ENCODE measurements at regions not wholly inside any gene's neighbourhood (a gene's known extent, or its start where the extent isn't known, plus 50 kb on each side); places are given as distances from the start of the nearest gene placed in this dataset.

- no peak for DNase-seq
Observed at GRCh38 chr2:11006191-11006590, 94.5 kb downstream of the KCNF1 start.

GRCh38 chr2:11007331-11008264 lies 95.9 kb downstream of the KCNF1 start:
- H2BK15ac ChIP-seq (replicated peaks; ENCODE audit: low read depth): no peak overlapping the region
- no CpG with 5 or more reads among the region's 18 CpGs for WGBS (ENCODE audit: extremely low coverage, insufficient coverage, low lambda C conversion rate)

More at GRCh38 chr2:11006191-11006590, 94.5 kb downstream of the KCNF1 start:
- Histone ChIP-seq H4K8ac (ENCODE audit: low read depth, low read length) (no peak overlapping the region), H3K4me1 (ENCODE audit: control insufficient read depth, low read depth, low read length) (no peaks in the 10 kb centered on the region), H3K27ac (ENCODE audit: low read depth, low read length) (no peak overlapping the region), H3K4me2 (ENCODE audit: low read length) (no peak overlapping the region), H3K4ac (ENCODE audit: low read depth, low read length) (no peak overlapping the region), H3K79me1 (ENCODE audit: low read length) (no peaks in the 10 kb centered on the region), H3K79me2 (ENCODE audit: control insufficient read depth, insufficient read depth, low read length) (no peaks in the 10 kb centered on the region), H2BK15ac (replicated peaks; ENCODE audit: low read depth) (no peak overlapping the region), H2BK120ac (ENCODE audit: low read depth, low read length) (no peak overlapping the region), H3K27me3 (ENCODE audit: insufficient read depth, low read length, poor library complexity) (no peaks in the 10 kb centered on the region), H3K4me3 (ENCODE audit: low read length) (no peak overlapping the region), H2AK5ac (ENCODE audit: low read length) (no peak overlapping the region), H3K23ac (ENCODE audit: low read length) (no peak overlapping the region), H3K36me3 (ENCODE audit: control insufficient read depth, insufficient read depth, low read length) (no peaks in the 10 kb centered on the region), H4K5ac (ENCODE audit: low read length) (no peak overlapping the region), H2BK5ac (ENCODE audit: low read length) (no peak overlapping the region), H3K56ac (ENCODE audit: low read length) (no peak overlapping the region), H3K9ac (ENCODE audit: low read length) (no peak overlapping the region), H3K18ac (ENCODE audit: low read length) (no peak overlapping the region)
- no CpG with 5 or more reads among the region's 8 CpGs for WGBS (ENCODE audit: extremely low coverage, insufficient coverage, low lambda C conversion rate)

GRCh38 chr2:11008773-11009172 lies 97.0 kb downstream of the KCNF1 start:
- no peak for DNase-seq
- Histone ChIP-seq H2BK5ac (ENCODE audit: low read length) (no peak overlapping the region), H3K56ac (ENCODE audit: low read length) (no peak overlapping the region), H3K27me3 (ENCODE audit: insufficient read depth, low read length, poor library complexity) (no peaks in the 10 kb centered on the region), H3K79me1 (ENCODE audit: low read length) (no peaks in the 10 kb centered on the region), H4K5ac (ENCODE audit: low read length) (no peak overlapping the region), H3K4me1 (ENCODE audit: control insufficient read depth, low read depth, low read length) (no peaks in the 10 kb centered on the region), H2AK5ac (ENCODE audit: low read length) (no peak overlapping the region), H3K4me3 (ENCODE audit: low read length) (no peak overlapping the region), H2BK120ac (ENCODE audit: low read depth, low read length) (no peak overlapping the region), H3K9ac (ENCODE audit: low read length) (no peak overlapping the region), H4K8ac (ENCODE audit: low read depth, low read length) (no peak overlapping the region), H3K23ac (ENCODE audit: low read length) (no peak overlapping the region), H3K27ac (ENCODE audit: low read depth, low read length) (no peak overlapping the region), H3K4ac (ENCODE audit: low read depth, low read length) (no peak overlapping the region), H3K18ac (ENCODE audit: low read length) (no peak overlapping the region), H2BK15ac (replicated peaks; ENCODE audit: low read depth) (no peak overlapping the region), H3K4me2 (ENCODE audit: low read length) (no peak overlapping the region), H3K79me2 (ENCODE audit: control insufficient read depth, insufficient read depth, low read length) (no peaks in the 10 kb centered on the region), H3K36me3 (ENCODE audit: control insufficient read depth, insufficient read depth, low read length) (no peaks in the 10 kb centered on the region)
- no CpG with 5 or more reads among the region's 4 CpGs for whole genome bisulfite sequencing (ENCODE audit: extremely low coverage, insufficient coverage, low lambda C conversion rate)

More at GRCh38 chr2:11007331-11008264, 95.9 kb downstream of the KCNF1 start:
- Histone ChIP-seq H3K27ac (ENCODE audit: low read depth, low read length) (no peak overlapping the region), H3K18ac (ENCODE audit: low read length) (no peak overlapping the region), H3K4me2 (ENCODE audit: low read length) (no peak overlapping the region), H2BK5ac (ENCODE audit: low read length) (no peak overlapping the region), H2BK120ac (ENCODE audit: low read depth, low read length) (no peak overlapping the region), H4K5ac (ENCODE audit: low read length) (no peak overlapping the region), H3K9ac (ENCODE audit: low read length) (no peak overlapping the region), H3K56ac (ENCODE audit: low read length) (no peak overlapping the region), H3K79me2 (ENCODE audit: control insufficient read depth, insufficient read depth, low read length) (no peaks in the 10 kb centered on the region), H3K36me3 (ENCODE audit: control insufficient read depth, insufficient read depth, low read length) (no peaks in the 10 kb centered on the region), H4K8ac (ENCODE audit: low read depth, low read length) (no peak overlapping the region), H3K4ac (ENCODE audit: low read depth, low read length) (no peak overlapping the region), H3K4me3 (ENCODE audit: low read length) (no peak overlapping the region), H3K79me1 (ENCODE audit: low read length) (no peaks in the 10 kb centered on the region), H3K27me3 (ENCODE audit: insufficient read depth, low read length, poor library complexity) (no peaks in the 10 kb centered on the region), H3K23ac (ENCODE audit: low read length) (no peak overlapping the region), H3K4me1 (ENCODE audit: control insufficient read depth, low read depth, low read length) (no peaks in the 10 kb centered on the region), H2AK5ac (ENCODE audit: low read length) (no peak overlapping the region)
- no peak for DNase-seq

- WGBS (ENCODE audit: extremely low coverage, insufficient coverage, low lambda C conversion rate): no CpG with 5 or more reads among the region's 3 CpGs
- no peaks in the 10 kb centered on the region for H3K4me1 ChIP-seq (ENCODE audit: control insufficient read depth, low read depth, low read length)
- no peak overlapping the region for H2AK5ac ChIP-seq (ENCODE audit: low read length)
Observed at GRCh38 chr2:11009176-11009575, 97.4 kb downstream of the KCNF1 start.

GRCh38 chr2:11009891-11010290 lies 98.2 kb downstream of the KCNF1 start:
- DNase-seq: no peak
- no CpG with 5 or more reads among the region's 6 CpGs for WGBS (ENCODE audit: extremely low coverage, insufficient coverage, low lambda C conversion rate)
- Histone ChIP-seq H3K4me3 (ENCODE audit: low read length) (no peak overlapping the region), H3K9ac (ENCODE audit: low read length) (no peak overlapping the region), H3K4ac (ENCODE audit: low read depth, low read length) (no peak overlapping the region), H4K8ac (ENCODE audit: low read depth, low read length) (no peak overlapping the region), H3K79me1 (ENCODE audit: low read length) (no peaks in the 10 kb centered on the region), H3K27ac (ENCODE audit: low read depth, low read length) (no peak overlapping the region), H2AK5ac (ENCODE audit: low read length) (no peak overlapping the region), H3K36me3 (ENCODE audit: control insufficient read depth, insufficient read depth, low read length) (no peaks in the 10 kb centered on the region), H4K5ac (ENCODE audit: low read length) (no peak overlapping the region), H2BK120ac (ENCODE audit: low read depth, low read length) (no peak overlapping the region), H3K79me2 (ENCODE audit: control insufficient read depth, insufficient read depth, low read length) (no peaks in the 10 kb centered on the region), H3K4me2 (ENCODE audit: low read length) (no peak overlapping the region), H3K56ac (ENCODE audit: low read length) (no peak overlapping the region), H3K4me1 (ENCODE audit: control insufficient read depth, low read depth, low read length) (no peaks in the 10 kb centered on the region), H2BK5ac (ENCODE audit: low read length) (no peak overlapping the region), H3K18ac (ENCODE audit: low read length) (no peak overlapping the region), H3K27me3 (ENCODE audit: insufficient read depth, low read length, poor library complexity) (no peaks in the 10 kb centered on the region), H2BK15ac (replicated peaks; ENCODE audit: low read depth) (no peak overlapping the region), H3K23ac (ENCODE audit: low read length) (no peak overlapping the region)

More at GRCh38 chr2:11009176-11009575, 97.4 kb downstream of the KCNF1 start:
- Histone ChIP-seq H3K23ac (ENCODE audit: low read length) (no peak overlapping the region), H3K79me2 (ENCODE audit: control insufficient read depth, insufficient read depth, low read length) (no peaks in the 10 kb centered on the region), H2BK120ac (ENCODE audit: low read depth, low read length) (no peak overlapping the region), H3K56ac (ENCODE audit: low read length) (no peak overlapping the region), H3K9ac (ENCODE audit: low read length) (no peak overlapping the region), H3K36me3 (ENCODE audit: control insufficient read depth, insufficient read depth, low read length) (no peaks in the 10 kb centered on the region), H3K4me2 (ENCODE audit: low read length) (no peak overlapping the region), H2BK15ac (replicated peaks; ENCODE audit: low read depth) (no peak overlapping the region), H4K5ac (ENCODE audit: low read length) (no peak overlapping the region), H3K27me3 (ENCODE audit: insufficient read depth, low read length, poor library complexity) (no peaks in the 10 kb centered on the region), H3K4ac (ENCODE audit: low read depth, low read length) (no peak overlapping the region), H3K4me3 (ENCODE audit: low read length) (no peak overlapping the region), H3K18ac (ENCODE audit: low read length) (no peak overlapping the region), H2BK5ac (ENCODE audit: low read length) (no peak overlapping the region), H4K8ac (ENCODE audit: low read depth, low read length) (no peak overlapping the region), H3K79me1 (ENCODE audit: low read length) (no peaks in the 10 kb centered on the region), H3K27ac (ENCODE audit: low read depth, low read length) (no peak overlapping the region)
- DNase-seq: no peak
